ENCODE measurements at regions not wholly inside any gene's neighbourhood (a gene's known extent, or its start where the extent isn't known, plus 50 kb on each side); places are given as distances from the start of the nearest gene placed in this dataset.

GRCh38 chr10:118977835-118978234 is 51.7 kb upstream of the NANOS1 start:
- H3K27me3 ChIP-seq (replicated peaks in 1 of 4; ENCODE audit: control insufficient read depth in 3 of 4, extremely low read depth in 1 of 4, insufficient read depth in 3 of 4, low read length in 3 of 4) = no peaks in the 10 kb centered on the region
- H3K27ac ChIP-seq (ENCODE audit: low read depth, low read length) = no peak overlapping the region
- no peak overlapping the region for H3K4ac ChIP-seq (replicated peaks; ENCODE audit: insufficient read length, low read depth, low read length)
- H3K23ac ChIP-seq (ENCODE audit: insufficient read length) = no peak overlapping the region
- H3K79me2 ChIP-seq (ENCODE audit: control insufficient read depth in 1 of 2, insufficient read depth in 2 of 2, low read length in 2 of 2) = no peaks in the 10 kb centered on the region
- H3K23me2 ChIP-seq (ENCODE audit: low read depth, low read length) = no peaks in the 10 kb centered on the region
- H4K91ac ChIP-seq (replicated peaks; ENCODE audit: insufficient read length, low read length) = no peak overlapping the region
- no peak overlapping the region for H2BK20ac ChIP-seq (ENCODE audit: low read length)
- no peak overlapping the region for H2AK5ac ChIP-seq (ENCODE audit: low read depth, low read length)
- no peak overlapping the region for H2AFZ ChIP-seq (ENCODE audit: low read length)
- FAIRE-seq = no peak
- POLR2A ChIA-PET (ENCODE audit: partially characterized antibody) = no interaction called here
- no peak overlapping the region for H3K4me2 ChIP-seq (ENCODE audit: insufficient read depth in 1 of 2, low read depth in 2 of 2, low read length in 2 of 2)
- TF ChIP-seq FOSL1 (IDR thresholded peaks at IDR 0.05; ENCODE audit: insufficient read depth, low read depth, low read length) (no peak), MAX (IDR thresholded peaks at IDR 0.05) (no peak), PHF8 (conservative IDR thresholded peaks at IDR 0.05; ENCODE audit: low read depth, low read length) (no peak), POLR2AphosphoS5 (IDR thresholded peaks at IDR 0.05; ENCODE audit: low read depth, low read length) (no peak), RBBP5 (IDR thresholded peaks at IDR 0.05; ENCODE audit: borderline replicate concordance, low read depth, low read length) (no peak), KDM4A (IDR thresholded peaks at IDR 0.05; ENCODE audit: low read depth, low read length, severe bottlenecking) (no peak), JUND (IDR thresholded peaks at IDR 0.05; ENCODE audit: low read length) (no peak), CTBP2 (IDR thresholded peaks at IDR 0.05; ENCODE audit: borderline replicate concordance, insufficient read depth, insufficient read length, low read length) (no peak), TEAD4 (IDR thresholded peaks at IDR 0.05; ENCODE audit: low read depth, low read length) (no peak), CREB1 (IDR thresholded peaks at IDR 0.05) (no peak), EP300 (IDR thresholded peaks at IDR 0.05; ENCODE audit: borderline replicate concordance in 1 of 2, low read depth in 2 of 2, low read length in 2 of 2) (no peak)
- H3K4me3 ChIP-seq (ENCODE audit: extremely low read depth in 1 of 4, insufficient read depth in 2 of 4, low read depth in 3 of 4, low read length in 4 of 4) = no peak overlapping the region
- no peaks in the 10 kb centered on the region for H3K36me3 ChIP-seq (ENCODE audit: control insufficient read depth in 2 of 4, insufficient read depth in 4 of 4, low read length in 3 of 4)
- H4K8ac ChIP-seq (ENCODE audit: extremely low read depth, insufficient read depth, low read length) = no peak overlapping the region
- H3K9ac ChIP-seq (replicated peaks in 1 of 4; ENCODE audit: extremely low read depth in 1 of 4, low read depth in 3 of 4, low read length in 3 of 4) = no peak overlapping the region
- no peaks in the 10 kb centered on the region for H3K79me1 ChIP-seq (ENCODE audit: low read depth, low read length)
- CTCF ChIA-PET (ENCODE audit: partially characterized antibody) = interaction anchor here (0.6 to 1.1 kb wide), 2 partner anchors 16 to 548 kb away, joined by 3 read pairs; no protein-coding TSS in a partner anchor
- H3K56ac ChIP-seq (replicated peaks; ENCODE audit: insufficient read length, low read depth, low read length) = no peak overlapping the region
- DNase-seq (ENCODE audit: low read depth in 1 of 2, low spot score in 2 of 2) = no peak
- no peak overlapping the region for H2BK120ac ChIP-seq (replicated peaks; ENCODE audit: low read depth, low read length)
- H3K4me1 ChIP-seq (replicated peaks in 1 of 4; ENCODE audit: control insufficient read depth in 3 of 4, insufficient read depth in 4 of 4, low read length in 3 of 4) = no peaks in the 10 kb centered on the region
- 87% methylated on average over 12 of the region's 13 CpGs; no CpG with 5 or more reads in 1 of the 2 experiments for WGBS, 2 experiments (ENCODE audit: extremely low coverage in 1 of 2, insufficient coverage in 1 of 2, insufficient read length in 1 of 2, insufficient replicate concordance in 2 of 2, low coverage in 1 of 2, low lambda C conversion rate in 2 of 2, missing lambda C conversion rate in 1 of 2)
- no peak overlapping the region for H3K14ac ChIP-seq (ENCODE audit: insufficient read length)
- no peak overlapping the region for H3K18ac ChIP-seq (ENCODE audit: extremely low read depth, low read length)
- no peaks in the 10 kb centered on the region for H4K20me1 ChIP-seq (replicated peaks in 1 of 2; ENCODE audit: control insufficient read depth in 1 of 2, insufficient read depth in 2 of 2, low read length in 2 of 2)
- no peak overlapping the region for H2BK12ac ChIP-seq (ENCODE audit: low read depth, low read length)
- no peak overlapping the region for H4K5ac ChIP-seq (ENCODE audit: insufficient read length, low read depth, low read length)
- H2BK5ac ChIP-seq (ENCODE audit: low read depth, low read length) = no peak overlapping the region
- peaks cover 0 to 5% of the 10 kb centered on the region in 2 experiments; a peak in 1 of 4 replicates for H3K9me3 ChIP-seq (ENCODE audit: insufficient read depth in 2 of 2, low read depth in 1 of 2, low read length in 1 of 2)
- no peak overlapping the region for H2BK15ac ChIP-seq (ENCODE audit: low read length)

Data from H1 (cell line).